Right atrium auricular region (tissue), 2 donors: ENCODE measurements at regions not wholly inside any gene's neighbourhood (a gene's known extent, or its start where the extent isn't known, plus 50 kb on each side); places are given as distances from the start of the nearest gene placed in this dataset.

ENCODE experiments used
- DNase-seq: peaks from one replicate; pipeline ENCODE4 v3.0.0-alpha.2; 2019; ENCODE audit warnings: low spot score
- H3K27ac ChIP-seq, 2 donors: fragments of 200-600 bp; sonication (generic); 1 replicate in 1 of 2; 2 replicates in 1 of 2; pipeline ENCODE4 v1.5.1; 2016 to 2019
- H3K27me3 ChIP-seq, 2 donors: fragments of 200-600 bp; sonication (generic); one replicate each; pipeline versions ENCODE4 v1.5.1 to v1.6.0; 2017 to 2019
- H3K36me3 ChIP-seq: fragments of 200-600 bp; sonication (generic); one replicate; pipeline ENCODE4 v1.5.1; 2016
- H3K4me1 ChIP-seq, 2 donors: fragments of 200-600 bp; sonication (generic); one replicate each; pipeline versions ENCODE4 v1.5.1 to v1.6.0; 2017 to 2019
- H3K4me3 ChIP-seq, 2 donors: fragments of 200-600 bp; sonication (generic); 1 replicate in 1 of 2; 2 replicates in 1 of 2; pipeline ENCODE4 v1.5.1; 2017 to 2019; ENCODE audit warnings: mild to moderate bottlenecking in 1 of 2, moderate library complexity in 1 of 2
- H3K9me3 ChIP-seq, 2 donors: fragments of 200-600 bp; sonication (generic); one replicate each; pipeline ENCODE4 v1.5.1; 2019
- TF ChIP-seq, protein P1 (sequence below), 2 donors: fragments of 200-600 bp; sonication (generic); IDR thresholded peaks; one replicate each; pipeline ENCODE4 v1.5.1; 2019; ENCODE audit warnings: antibody characterized with exemption in 2 of 2

DNA sequence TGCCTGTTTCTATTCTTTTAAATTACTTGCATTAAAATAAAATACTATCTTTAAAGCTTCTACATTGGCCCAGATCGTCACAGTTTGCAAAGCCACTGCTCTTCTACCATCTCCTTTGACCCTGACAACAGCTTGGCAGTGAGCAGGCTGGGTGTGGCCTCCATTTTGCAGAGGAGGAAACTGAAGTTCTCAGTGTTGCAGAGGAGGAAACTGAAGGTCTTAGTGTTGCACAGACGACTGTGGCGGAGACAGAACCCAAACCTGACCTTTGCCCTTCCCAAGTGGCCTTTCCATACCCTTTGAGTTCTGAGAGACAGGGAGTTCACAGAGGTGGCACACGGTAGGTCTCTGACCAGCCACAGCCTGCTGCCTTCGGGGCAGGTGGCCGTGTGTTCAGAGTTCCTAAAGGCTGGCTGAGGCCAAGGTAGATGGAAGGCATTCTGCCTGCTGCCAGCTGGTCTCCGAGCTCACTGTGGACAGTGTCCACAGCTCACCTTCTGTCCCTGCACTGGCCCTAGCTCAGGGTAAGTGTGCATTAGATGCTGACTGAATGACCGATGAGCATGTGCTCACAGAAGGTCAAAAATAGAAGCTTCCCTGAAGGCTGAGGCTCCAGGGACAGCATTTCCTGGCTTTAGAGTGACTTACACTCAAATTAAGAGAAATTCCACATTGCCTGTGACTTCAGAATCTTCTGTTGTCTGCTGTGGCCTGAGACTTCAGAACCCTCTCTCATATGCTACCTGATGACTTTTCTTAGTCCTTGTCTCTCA lies 113.5 kb upstream of the SLC24A3 start:
- Histone ChIP-seq H3K36me3 (no peaks in the 10 kb centered on the region), H3K4me1 (no peaks in the 10 kb centered on the region), H3K27ac (no peak overlapping the region), H3K4me3 (no peak overlapping the region), H3K9me3 (no peaks in the 10 kb centered on the region), H3K27me3 (no peaks in the 10 kb centered on the region)
- no peak for DNase-seq
- TF ChIP-seq, protein P1, sequence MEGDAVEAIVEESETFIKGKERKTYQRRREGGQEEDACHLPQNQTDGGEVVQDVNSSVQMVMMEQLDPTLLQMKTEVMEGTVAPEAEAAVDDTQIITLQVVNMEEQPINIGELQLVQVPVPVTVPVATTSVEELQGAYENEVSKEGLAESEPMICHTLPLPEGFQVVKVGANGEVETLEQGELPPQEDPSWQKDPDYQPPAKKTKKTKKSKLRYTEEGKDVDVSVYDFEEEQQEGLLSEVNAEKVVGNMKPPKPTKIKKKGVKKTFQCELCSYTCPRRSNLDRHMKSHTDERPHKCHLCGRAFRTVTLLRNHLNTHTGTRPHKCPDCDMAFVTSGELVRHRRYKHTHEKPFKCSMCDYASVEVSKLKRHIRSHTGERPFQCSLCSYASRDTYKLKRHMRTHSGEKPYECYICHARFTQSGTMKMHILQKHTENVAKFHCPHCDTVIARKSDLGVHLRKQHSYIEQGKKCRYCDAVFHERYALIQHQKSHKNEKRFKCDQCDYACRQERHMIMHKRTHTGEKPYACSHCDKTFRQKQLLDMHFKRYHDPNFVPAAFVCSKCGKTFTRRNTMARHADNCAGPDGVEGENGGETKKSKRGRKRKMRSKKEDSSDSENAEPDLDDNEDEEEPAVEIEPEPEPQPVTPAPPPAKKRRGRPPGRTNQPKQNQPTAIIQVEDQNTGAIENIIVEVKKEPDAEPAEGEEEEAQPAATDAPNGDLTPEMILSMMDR (IDR thresholded peaks at IDR 0.05), result no peak

- Histone ChIP-seq H3K4me3 (no peak overlapping the region), H3K9me3 (no peaks in the 10 kb centered on the region), H3K27me3 (no peaks in the 10 kb centered on the region), H3K27ac (no peak overlapping the region), H3K4me1 (no peaks in the 10 kb centered on the region), H3K36me3 (no peaks in the 10 kb centered on the region)
- no peak for DNase-seq
- TF ChIP-seq, protein P1 (IDR thresholded peaks at IDR 0.05), result no peak
These were observed 112.6 kb upstream of the SLC24A3 start for GRCh38 chr20:19099596-19100545.

DNA sequence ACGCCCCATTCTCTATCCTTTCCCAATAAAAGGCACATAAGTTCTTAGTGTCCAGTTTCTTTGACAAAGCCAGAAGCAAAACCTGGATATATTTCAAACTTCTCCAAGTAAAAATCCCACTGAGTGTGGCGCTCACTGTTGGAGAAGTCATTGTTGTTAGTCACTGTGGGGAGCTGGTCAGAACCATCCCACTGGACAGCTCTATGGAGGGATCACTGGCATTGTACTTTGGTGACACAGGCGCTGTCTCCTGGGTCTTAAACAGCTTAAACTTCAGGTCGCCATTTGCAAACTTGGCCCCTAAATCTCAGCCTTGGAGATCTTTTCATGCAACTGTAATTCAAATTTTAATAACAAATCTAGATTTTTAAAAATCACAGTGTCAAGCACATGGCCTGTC lies 111.5 kb upstream of the SLC24A3 start:
- H3K36me3 ChIP-seq, result no peaks in the 10 kb centered on the region
- no peaks in the 10 kb centered on the region for H3K27me3 ChIP-seq
- no peak for DNase-seq
- no peak overlapping the region for H3K4me3 ChIP-seq
- H3K4me1 ChIP-seq, result no peaks in the 10 kb centered on the region
- H3K9me3 ChIP-seq, result no peaks in the 10 kb centered on the region
- H3K27ac ChIP-seq, result no peak overlapping the region
- TF ChIP-seq, protein P1 (IDR thresholded peaks at IDR 0.05), result no peak

DNA sequence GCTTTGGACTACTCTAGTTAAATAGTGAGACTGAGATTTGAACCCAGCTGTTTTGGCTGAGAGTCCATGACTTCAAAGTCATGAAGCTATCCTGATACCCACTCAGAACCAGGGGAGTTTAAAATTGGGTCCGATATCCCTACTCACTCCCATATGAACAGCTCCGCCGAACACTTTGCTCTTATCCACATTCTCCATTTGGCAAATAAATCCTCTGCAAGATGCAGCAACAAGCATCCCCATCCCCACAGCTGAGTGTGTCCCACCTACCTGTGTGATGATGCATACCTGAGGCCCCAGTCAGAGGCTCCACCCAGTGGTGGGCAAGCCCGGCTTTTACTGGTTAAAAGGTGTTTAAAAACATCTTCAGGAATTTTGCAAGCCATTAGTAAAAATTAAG lies 108.3 kb upstream of the SLC24A3 start:
- Histone ChIP-seq H3K36me3 (no peaks in the 10 kb centered on the region), H3K4me1 (no peaks in the 10 kb centered on the region), H3K9me3 (no peaks in the 10 kb centered on the region), H3K27ac (no peak overlapping the region), H3K27me3 (no peaks in the 10 kb centered on the region), H3K4me3 (no peak overlapping the region)
- TF ChIP-seq, protein P1 (IDR thresholded peaks at IDR 0.05), result no peak
- DNase-seq, result peak; percentile 11

DNA sequence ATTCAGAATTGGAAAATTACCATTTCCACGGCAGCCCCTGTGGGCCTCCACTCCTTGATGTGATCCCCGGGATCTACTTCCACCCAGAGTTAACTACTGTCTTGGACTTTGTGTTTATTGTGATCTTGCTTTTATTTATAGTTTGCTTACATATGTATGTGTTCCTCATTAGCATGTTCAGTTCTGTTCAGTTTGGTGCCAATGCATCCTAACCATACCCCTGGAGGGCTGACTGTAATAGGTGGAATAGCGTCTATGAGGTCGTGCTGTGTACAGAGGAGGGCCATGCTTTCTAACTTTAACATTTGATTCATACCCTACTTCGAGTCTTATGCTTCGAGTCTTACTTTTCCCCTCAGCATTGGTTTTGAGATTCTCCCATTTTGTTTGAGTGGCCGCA lies 104.3 kb upstream of the SLC24A3 start:
- Histone ChIP-seq H3K9me3 (no peaks in the 10 kb centered on the region), H3K4me1 (no peaks in the 10 kb centered on the region), H3K4me3 (no peak overlapping the region), H3K27me3 (no peaks in the 10 kb centered on the region), H3K27ac (no peak overlapping the region), H3K36me3 (no peaks in the 10 kb centered on the region)
- TF ChIP-seq, protein P1 (IDR thresholded peaks at IDR 0.05), result no peak
- DNase-seq, result no peak
